Omental fat pad (tissue), 3 donors: ENCODE measurements at regions not wholly inside any gene's neighbourhood (a gene's known extent, or its start where the extent isn't known, plus 50 kb on each side); places are given as distances from the start of the nearest gene placed in this dataset.

Experiments used
- ATAC-seq: fragments of 150-250 bp; one replicate; pipeline ENCODE4 v1.9.1; 2016; ENCODE audit warnings: mild to moderate bottlenecking, moderate library complexity; ENCODE audit not compliant: low FRiP score
- DNase-seq: peaks from one replicate; pipeline ENCODE4 v3.0.0-alpha.2; 2019; ENCODE audit warnings: low spot score
- TF ChIP-seq, protein P1 (sequence below), 3 donors: fragments of 450-650 bp; IDR thresholded peaks; one replicate each; pipeline ENCODE4 v1.5.1; 2016 to 2017; ENCODE audit warnings: antibody characterized with exemption in 3 of 3, mild to moderate bottlenecking in 3 of 3, moderate library complexity in 2 of 3

DNA sequence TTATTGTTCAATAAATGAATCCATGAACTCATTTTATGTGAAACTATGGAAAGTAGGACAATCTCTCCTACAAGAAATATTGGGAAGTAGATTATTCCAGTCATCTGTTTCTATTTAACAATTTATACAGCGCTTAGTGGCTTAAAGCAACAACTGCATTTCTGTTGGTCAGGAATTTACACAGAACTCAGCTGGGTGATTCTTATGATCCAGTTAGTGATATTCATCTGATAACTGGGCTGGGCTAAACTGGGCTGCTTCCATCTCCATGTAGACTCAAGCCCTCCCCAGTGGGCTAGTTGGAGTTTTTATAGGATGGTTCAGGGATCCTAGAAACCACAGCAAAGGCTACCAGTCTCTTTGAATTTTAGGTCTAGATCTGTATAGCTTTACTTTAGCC, 497.9 kb upstream of the NEGR1 start:
- ATAC-seq (no peak), DNase-seq (no peak)
- TF ChIP-seq, protein P1, sequence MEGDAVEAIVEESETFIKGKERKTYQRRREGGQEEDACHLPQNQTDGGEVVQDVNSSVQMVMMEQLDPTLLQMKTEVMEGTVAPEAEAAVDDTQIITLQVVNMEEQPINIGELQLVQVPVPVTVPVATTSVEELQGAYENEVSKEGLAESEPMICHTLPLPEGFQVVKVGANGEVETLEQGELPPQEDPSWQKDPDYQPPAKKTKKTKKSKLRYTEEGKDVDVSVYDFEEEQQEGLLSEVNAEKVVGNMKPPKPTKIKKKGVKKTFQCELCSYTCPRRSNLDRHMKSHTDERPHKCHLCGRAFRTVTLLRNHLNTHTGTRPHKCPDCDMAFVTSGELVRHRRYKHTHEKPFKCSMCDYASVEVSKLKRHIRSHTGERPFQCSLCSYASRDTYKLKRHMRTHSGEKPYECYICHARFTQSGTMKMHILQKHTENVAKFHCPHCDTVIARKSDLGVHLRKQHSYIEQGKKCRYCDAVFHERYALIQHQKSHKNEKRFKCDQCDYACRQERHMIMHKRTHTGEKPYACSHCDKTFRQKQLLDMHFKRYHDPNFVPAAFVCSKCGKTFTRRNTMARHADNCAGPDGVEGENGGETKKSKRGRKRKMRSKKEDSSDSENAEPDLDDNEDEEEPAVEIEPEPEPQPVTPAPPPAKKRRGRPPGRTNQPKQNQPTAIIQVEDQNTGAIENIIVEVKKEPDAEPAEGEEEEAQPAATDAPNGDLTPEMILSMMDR (IDR thresholded peaks at IDR 0.05): no peak

DNA sequence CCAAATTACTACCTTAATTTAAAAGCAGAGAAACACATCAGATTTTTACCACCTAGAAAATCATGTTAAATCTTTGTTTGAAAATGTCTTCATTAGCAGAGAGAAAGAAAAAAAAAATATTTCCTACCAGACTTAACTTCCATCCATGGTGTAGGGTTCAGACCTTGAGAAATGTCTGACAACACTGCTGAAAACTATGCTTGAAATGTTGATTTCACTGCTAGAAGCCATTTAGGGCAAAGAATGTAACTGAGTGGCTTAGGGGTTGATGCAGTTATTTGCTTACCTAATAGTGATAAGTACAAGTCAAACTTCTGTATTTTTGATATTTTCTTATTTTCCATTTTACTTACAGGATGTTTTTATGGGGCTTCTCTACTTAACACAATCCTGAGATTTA, 495.6 kb upstream of the NEGR1 start:
- DNase-seq (no peak), ATAC-seq (no peak)
- TF ChIP-seq, protein P1 (IDR thresholded peaks at IDR 0.05): no peak

DNA sequence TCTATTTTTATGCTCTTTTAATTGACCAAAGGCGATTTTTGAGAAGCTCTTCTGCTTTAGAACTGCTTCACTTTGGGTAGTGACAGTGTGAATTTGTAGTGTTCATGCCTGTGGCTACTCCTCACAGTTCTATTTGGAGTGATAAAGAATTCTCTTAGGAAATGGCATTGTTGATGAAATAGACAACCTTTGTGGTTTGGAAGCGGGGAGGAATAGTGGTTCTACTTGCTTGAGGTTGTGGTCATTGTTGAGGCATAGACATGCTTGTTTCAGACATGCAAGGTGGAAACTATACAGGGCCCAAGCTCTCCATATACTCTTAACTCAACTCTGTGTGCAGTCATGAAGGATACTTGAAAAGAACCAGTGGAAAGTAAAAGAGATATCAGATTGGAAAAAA, 481.1 kb upstream of the NEGR1 start:
- TF ChIP-seq, protein P1 (IDR thresholded peaks at IDR 0.05): no peak
- no peak for DNase-seq
- ATAC-seq: no peak

DNA sequence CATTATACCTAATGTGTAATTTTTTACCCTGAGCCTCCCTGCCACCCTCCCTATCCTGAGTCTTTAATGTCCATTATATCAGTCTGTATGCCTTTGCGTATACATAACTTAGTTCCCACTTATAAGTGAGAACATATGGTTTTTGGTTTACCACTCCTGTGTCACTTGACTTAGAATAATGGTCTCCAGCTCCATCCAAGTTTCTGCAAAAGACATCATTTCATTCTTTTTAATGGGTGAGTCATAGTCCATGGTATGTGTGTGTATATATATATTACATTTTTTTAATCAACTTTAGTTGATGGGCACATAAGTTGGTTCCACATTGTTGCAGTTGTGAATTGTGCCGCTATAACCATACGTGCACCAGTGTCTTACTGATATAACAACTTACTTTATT, 477.1 kb upstream of the NEGR1 start:
- no peak for DNase-seq
- TF ChIP-seq, protein P1 (IDR thresholded peaks at IDR 0.05): no peak
- ATAC-seq: no peak

DNA sequence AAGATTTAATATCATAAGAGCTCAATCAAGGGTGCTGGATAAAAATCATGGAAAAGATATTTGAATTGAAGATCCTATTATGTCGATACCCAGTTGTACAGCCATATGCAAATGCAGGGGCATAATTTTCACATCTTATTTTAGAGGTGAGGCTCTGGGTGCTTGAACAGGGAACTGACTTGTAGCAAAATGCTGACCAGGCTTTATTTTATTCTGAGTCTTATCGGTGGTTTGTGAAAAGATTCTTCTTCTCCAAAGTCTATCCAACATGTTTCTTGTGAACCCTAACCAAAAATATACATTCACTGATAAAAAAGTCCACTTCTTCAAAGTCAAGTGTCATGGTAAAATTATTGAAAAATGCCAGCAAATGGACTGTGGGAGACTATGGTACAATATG, 475.5 kb upstream of the NEGR1 start:
- TF ChIP-seq, protein P1 (IDR thresholded peaks at IDR 0.05): no peak
- ATAC-seq (no peak), DNase-seq (no peak)

DNA sequence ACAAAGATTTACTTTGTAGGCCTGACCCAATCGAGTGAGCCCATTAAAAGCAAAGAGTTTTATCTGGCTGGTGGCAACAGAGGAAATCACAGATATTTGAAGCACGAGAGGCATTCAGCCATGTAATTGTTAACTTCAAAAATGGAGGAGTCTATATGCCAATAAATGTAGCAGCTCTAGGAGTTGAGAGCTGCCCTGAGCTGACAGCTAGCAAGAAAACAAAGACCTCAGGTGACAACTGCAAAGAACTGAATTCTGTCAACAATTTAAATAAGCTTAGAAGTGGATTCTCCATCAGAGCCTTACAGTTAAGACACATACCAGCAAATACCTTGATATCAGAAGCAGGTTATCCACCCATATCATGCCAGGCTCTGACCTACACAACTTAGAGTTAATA, 463.1 kb upstream of the NEGR1 start:
- ATAC-seq (no peak), DNase-seq (no peak)
- TF ChIP-seq, protein P1 (IDR thresholded peaks at IDR 0.05): no peak

DNA sequence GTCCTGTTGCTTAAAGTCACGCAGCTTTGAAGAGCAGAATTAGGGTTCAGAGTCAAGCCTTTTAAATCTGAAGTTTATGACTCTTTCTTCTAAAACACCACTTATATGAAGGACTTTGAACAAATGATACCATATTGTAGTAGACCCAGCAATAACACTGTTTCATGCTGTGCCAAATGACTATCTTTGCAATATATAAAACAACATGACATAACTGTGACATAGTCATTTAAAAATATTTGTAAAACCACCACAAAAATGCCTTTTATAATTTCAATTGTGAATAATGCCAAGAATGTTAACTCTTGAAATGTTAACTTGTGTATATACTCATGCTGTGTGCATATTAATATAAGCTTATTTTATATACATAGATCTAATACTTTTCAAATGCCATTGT, 452.1 kb upstream of the NEGR1 start:
- no peak for DNase-seq
- ATAC-seq: no peak
- TF ChIP-seq, protein P1 (IDR thresholded peaks at IDR 0.05): no peak
